Aorta (tissue), 5 donors: ENCODE measurements at regions not wholly inside any gene's neighbourhood (a gene's known extent, or its start where the extent isn't known, plus 50 kb on each side); places are given as distances from the start of the nearest gene placed in this dataset.
"Not testable (repeated sequence)": the region's sequence is repeated elsewhere in the genome, so short reads cannot be mapped to it uniquely, and the experiment has no call there.

Source experiments
- ATAC-seq: fragments of 200-7000 bp; cut with Tn5 transposase; one replicate; pipeline ENCODE4 v1.9.1; 2022; ENCODE audit warnings: moderate library complexity; ENCODE audit not compliant: low FRiP score
- DNase-seq, 2 donors: peaks; one replicate each; pipeline ENCODE4 v3.0.0-alpha.2; 2020
- H3K27ac ChIP-seq, 2 donors: one replicate each; pipeline ENCODE4 v1.5.1; 2013; ENCODE audit warnings: low read length in 2 of 2, mild to moderate bottlenecking in 2 of 2, moderate library complexity in 2 of 2, control low read depth in 1 of 2, inconsistent platforms in 1 of 2, low read depth in 1 of 2
- H3K27me3 ChIP-seq, 2 donors: one replicate each; pipeline ENCODE4 v1.6.1; 2013; ENCODE audit warnings: control low read depth in 1 of 2, low read length in 1 of 2, mild to moderate bottlenecking in 1 of 2, moderate library complexity in 1 of 2; ENCODE audit not compliant: insufficient read depth in 2 of 2, control insufficient read depth in 1 of 2
- H3K36me3 ChIP-seq, 2 donors: one replicate each; pipeline ENCODE4 v1.6.1; 2013; ENCODE audit warnings: control low read depth in 1 of 2, low read length in 1 of 2, mild to moderate bottlenecking in 1 of 2; ENCODE audit not compliant: insufficient read depth in 2 of 2, control insufficient read depth in 1 of 2
- H3K4me1 ChIP-seq, 2 donors: one replicate each; pipeline ENCODE4 v1.6.1; 2013; ENCODE audit warnings: low read length in 2 of 2, control low read depth in 1 of 2, mild to moderate bottlenecking in 1 of 2, moderate library complexity in 1 of 2; ENCODE audit not compliant: insufficient read depth in 2 of 2, control insufficient read depth in 1 of 2
- H3K4me3 ChIP-seq, 2 donors: one replicate each; pipeline ENCODE4 v1.5.1; 2013; ENCODE audit warnings: low read length in 2 of 2, control low read depth in 1 of 2, mild to moderate bottlenecking in 1 of 2
- H3K9me3 ChIP-seq: one replicate; pipeline ENCODE4 v1.6.1; 2013; ENCODE audit warnings: mild to moderate bottlenecking, low read length; ENCODE audit not compliant: control insufficient read depth
- WGBS, 2 donors: extraction: QIAGEN DNeasy Blood & Tissue Kit; methylation state at CpG; one replicate each; pipeline ENCODE4 v1.1.7; 2013; 5-methylcytosine and 5-hydroxymethylcytosine counted together
- intact Hi-C, 2 donors: fragments of 100-400 bp; cut with DNase I; formaldehyde crosslinking; loops; one replicate each; pipeline versions ENCODE4 v1.14.2 to v1.15.0; 2022
- donor health status: healthy with polysubstance abuse.
- donor health status: Bipolar disorder and iron deficiency.
- donor health status: DM: no; HTN: no; CAD: no.
- donor health status: DM: no; HTN: no; CAD: no.
- donor health status: DM: yes; HTN: yes; CAD: no.

DNA sequence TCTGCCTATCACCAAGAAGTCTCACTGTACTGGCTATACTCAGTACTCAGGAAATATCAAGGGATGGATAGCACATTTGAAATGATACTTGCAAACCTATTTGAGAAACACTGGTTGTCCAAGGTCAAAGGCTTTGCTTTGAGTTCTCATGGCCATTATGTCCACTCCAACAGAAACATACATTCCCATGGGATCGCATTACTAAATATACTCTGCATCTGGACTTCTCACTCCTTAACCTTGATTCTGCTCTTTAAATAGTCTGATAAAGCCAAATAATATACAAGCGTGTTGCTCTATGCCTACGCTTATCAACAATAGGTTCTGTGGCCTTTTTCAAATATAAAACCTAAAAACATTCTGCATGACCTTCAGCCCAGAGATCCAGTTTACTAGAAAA lies 1054.8 kb downstream of the MRPL39 start:
- H3K27ac ChIP-seq = no peak overlapping the region
- H3K27me3 ChIP-seq = no peaks in the 10 kb centered on the region
- no peak for DNase-seq
- H3K36me3 ChIP-seq = no peaks in the 10 kb centered on the region
- no peaks in the 10 kb centered on the region for H3K9me3 ChIP-seq
- H3K4me3 ChIP-seq = no peak overlapping the region
- no peak for ATAC-seq
- no peaks in the 10 kb centered on the region for H3K4me1 ChIP-seq
- WGBS, 2 donors = 56% methylated on average over 3 of the region's 3 CpGs
- intact Hi-C loops = no loop called here

GRCh38 chr21:24545807-24546361 lies 1061.4 kb downstream of the MRPL39 start:
- H3K4me1 ChIP-seq = no peaks in the 10 kb centered on the region
- DNase-seq = no peak
- no peaks in the 10 kb centered on the region for H3K9me3 ChIP-seq
- no peak for ATAC-seq
- H3K36me3 ChIP-seq = no peaks in the 10 kb centered on the region
- intact Hi-C loops = no loop called here
- 29 to 33% methylated on average over 4 of the region's 4 CpGs for WGBS, 2 donors
- H3K27me3 ChIP-seq = no peaks in the 10 kb centered on the region
- no peak overlapping the region for H3K27ac ChIP-seq
- H3K4me3 ChIP-seq = no peak overlapping the region

GRCh38 chr21:24514081-24514733 lies 1093.1 kb downstream of the MRPL39 start:
- Histone ChIP-seq H3K36me3 (no peaks in the 10 kb centered on the region), H3K27me3 (no peaks in the 10 kb centered on the region), H3K9me3 (no peaks in the 10 kb centered on the region), H3K27ac (no peak overlapping the region), H3K4me1 (no peaks in the 10 kb centered on the region), H3K4me3 (no peak overlapping the region)
- DNase-seq (no peak), ATAC-seq (no peak)
- 24 to 26% methylated on average over 6 of the region's 6 CpGs for WGBS, 2 donors
- intact Hi-C loops = loop anchor here in 1 of 2 donors (10.0 kb wide), 1 partner anchor 659 kb away; no protein-coding TSS in a partner anchor

GRCh38 chr21:24509131-24509530 lies 1098.2 kb downstream of the MRPL39 start:
- DNase-seq = no peak
- H3K36me3 ChIP-seq = no peaks in the 10 kb centered on the region
- ATAC-seq = no peak
- H3K4me1 ChIP-seq = no peaks in the 10 kb centered on the region
- no peaks in the 10 kb centered on the region for H3K27me3 ChIP-seq
- 62 to 84% methylated on average over 1 of the region's 1 CpG for WGBS, 2 donors
- no peak overlapping the region for H3K4me3 ChIP-seq
- H3K9me3 ChIP-seq = no peaks in the 10 kb centered on the region
- H3K27ac ChIP-seq = no peak overlapping the region
- intact Hi-C loops = no loop called here

GRCh38 chr21:24486973-24487372 lies 1120.3 kb downstream of the MRPL39 start:
- DNase-seq (no peak), ATAC-seq (no peak)
- intact Hi-C loops = no loop called here

DNA sequence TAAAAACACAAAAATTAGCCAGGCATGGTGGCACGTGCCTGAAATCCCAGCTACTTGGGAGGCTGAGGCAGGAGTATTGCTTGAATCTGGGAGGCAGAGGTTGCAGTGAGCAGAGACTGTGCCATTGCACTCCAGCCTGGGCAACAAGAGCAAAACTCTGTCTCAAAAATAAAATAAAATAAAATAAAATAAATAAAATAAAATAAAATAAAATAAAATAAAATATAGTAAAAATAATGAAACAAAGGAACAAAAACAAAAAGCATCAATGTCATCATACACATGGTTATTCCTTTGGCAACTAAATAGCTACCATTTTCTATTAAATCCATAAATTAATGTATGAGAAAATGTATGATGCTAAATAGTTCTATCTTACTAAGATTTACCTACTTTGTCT lies 1123.9 kb downstream of the MRPL39 start:
- WGBS, 2 donors = 68 to 91% methylated on average over 1 of the region's 1 CpG
- H3K27me3 ChIP-seq, DNase-seq, ATAC-seq, H3K4me1 ChIP-seq, H3K36me3 ChIP-seq, H3K4me3 ChIP-seq, H3K27ac ChIP-seq, intact Hi-C loops, H3K9me3 ChIP-seq: not testable (repeated sequence)

More at GRCh38 chr21:24486973-24487372, 1120.3 kb downstream of the MRPL39 start:
- Histone ChIP-seq H3K27me3 (no peaks in the 10 kb centered on the region), H3K27ac (no peak overlapping the region), H3K9me3 (no peaks in the 10 kb centered on the region), H3K36me3 (no peaks in the 10 kb centered on the region), H3K4me1 (no peaks in the 10 kb centered on the region), H3K4me3 (no peak overlapping the region)
- 77 to 88% methylated on average over 1 of the region's 1 CpG for WGBS, 2 donors

- intact Hi-C loops = no loop called here
- Histone ChIP-seq H3K36me3 (no peaks in the 10 kb centered on the region), H3K4me3 (no peak overlapping the region), H3K27ac (no peak overlapping the region), H3K4me1 (no peaks in the 10 kb centered on the region), H3K9me3 (no peaks in the 10 kb centered on the region), H3K27me3 (no peaks in the 10 kb centered on the region)
- whole genome bisulfite sequencing, 2 donors = 65 to 74% methylated on average over 6 of the region's 6 CpGs
- no peak for DNase-seq
- ATAC-seq = no peak
These were observed 1136.4 kb downstream of the MRPL39 start for GRCh38 chr21:24470852-24471251.

DNA sequence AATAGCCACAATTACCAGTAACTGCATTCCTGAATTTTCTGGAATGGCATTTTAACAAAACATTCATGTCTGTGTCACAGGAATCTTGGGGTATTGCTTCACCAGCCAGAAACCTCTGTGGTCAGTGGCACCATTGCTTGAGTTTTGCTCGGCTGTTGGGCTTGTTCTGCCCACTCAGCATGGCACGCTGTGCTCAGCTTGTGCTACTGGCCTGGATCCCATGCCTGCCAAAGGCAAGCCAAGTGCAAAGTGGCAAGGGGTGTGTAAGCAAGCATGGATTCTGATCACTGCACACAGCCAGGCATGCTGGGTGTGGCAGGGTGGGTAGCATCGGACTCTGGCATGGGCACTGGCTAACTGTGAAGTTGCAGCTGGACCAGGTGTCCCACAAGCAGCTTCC lies 1150.9 kb downstream of the MRPL39 start:
- ATAC-seq (no peak), DNase-seq (no peak)
- H3K4me1 ChIP-seq = no peaks in the 10 kb centered on the region
- no peaks in the 10 kb centered on the region for H3K36me3 ChIP-seq
- H3K27me3 ChIP-seq = no peaks in the 10 kb centered on the region
- H3K9me3 ChIP-seq = no peaks in the 10 kb centered on the region
- intact Hi-C loops = no loop called here
- 44 to 48% methylated on average over 3 of the region's 3 CpGs for WGBS, 2 donors
- no peak overlapping the region for H3K27ac ChIP-seq
- H3K4me3 ChIP-seq = no peak overlapping the region

DNA sequence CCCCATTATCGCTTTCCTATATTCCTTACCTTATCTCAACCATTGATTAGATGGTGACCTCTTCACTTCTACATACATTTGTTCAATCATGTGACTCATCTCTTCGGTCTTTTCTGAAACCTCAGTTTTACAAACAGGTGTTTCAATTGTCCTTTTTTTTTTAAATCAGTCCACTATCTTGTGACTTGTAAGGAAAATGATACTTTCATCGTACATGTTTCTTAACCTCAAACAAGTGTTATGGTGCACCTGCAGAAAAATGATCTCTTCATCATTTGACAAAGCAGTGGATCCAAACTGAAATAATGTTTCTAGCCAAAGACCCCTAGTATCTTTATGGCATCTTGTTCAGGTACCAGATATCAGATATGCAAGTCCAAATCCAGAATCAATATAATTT lies 1157.2 kb downstream of the MRPL39 start:
- ATAC-seq = no peak

More for the DNA sequence above, 1157.2 kb downstream of the MRPL39 start:
- H3K9me3 ChIP-seq = no peaks in the 10 kb centered on the region
- H3K4me1 ChIP-seq = no peaks in the 10 kb centered on the region
- no peaks in the 10 kb centered on the region for H3K27me3 ChIP-seq
- DNase-seq = no peak
- intact Hi-C loops = no loop called here
- H3K4me3 ChIP-seq = no peak overlapping the region
- H3K27ac ChIP-seq = no peak overlapping the region
- 91 to 94% methylated on average over 3 of the region's 3 CpGs for WGBS, 2 donors
- H3K36me3 ChIP-seq = no peaks in the 10 kb centered on the region
